CD8-positive, alpha-beta memory T cell (primary cell): ENCODE measurements at regions not wholly inside any gene's neighbourhood (a gene's known extent, or its start where the extent isn't known, plus 50 kb on each side); places are given as distances from the start of the nearest gene placed in this dataset.

Experiments
- CTCF ChIA-PET: fragments of 350-600 bp; sonication (Branson Sonifier 250); formaldehyde crosslinking; loops from one replicate; lab custom pipeline; 2021; ENCODE audit warnings: antibody characterized with exemption; lab: Charles Lee
- POLR2A ChIA-PET: fragments of 350-600 bp; sonication (Branson Sonifier 250); formaldehyde crosslinking; loops from one replicate; lab custom pipeline; 2021; ENCODE audit warnings: antibody characterized with exemption; lab: Charles Lee
- DNase-seq, 5 donors: peaks; one replicate each; pipeline versions ENCODE4 v3.0.0 to v3.0.0-alpha.2; 2020 to 2022; ENCODE audit warnings: mixed read lengths in 1 of 5
- H3K27ac ChIP-seq: one replicate; pipeline ENCODE4 v1.7.0; 2013; ENCODE audit warnings: low read depth, mild to moderate bottlenecking, low read length, moderate library complexity
- H3K27me3 ChIP-seq: 2 replicates; pipeline ENCODE4 v1.7.0; 2013; ENCODE audit warnings: low read length, mild to moderate bottlenecking; ENCODE audit not compliant: insufficient read depth, poor library complexity, severe bottlenecking
- H3K36me3 ChIP-seq: 2 replicates; pipeline ENCODE4 v1.7.0; 2013; ENCODE audit warnings: mild to moderate bottlenecking, low read length, moderate library complexity; ENCODE audit not compliant: insufficient read depth
- H3K4me1 ChIP-seq: 2 replicates; pipeline ENCODE4 v1.7.0; 2013; ENCODE audit warnings: mild to moderate bottlenecking, low read length, moderate library complexity; ENCODE audit not compliant: insufficient read depth
- H3K4me3 ChIP-seq: 2 replicates; pipeline ENCODE4 v1.7.0; 2013; ENCODE audit warnings: mild to moderate bottlenecking, low read length
- H3K9me3 ChIP-seq: 2 replicates; pipeline ENCODE4 v1.7.0; 2013; ENCODE audit warnings: mild to moderate bottlenecking, low read length
- H3K27ac Mint-ChIP-seq, 8 donors: one replicate each; pipeline ENCODE4 v1.8.0; 2020 to 2021; ENCODE audit warnings: mixed read lengths in 8 of 8, mild to moderate bottlenecking in 6 of 8, inconsistent platforms in 3 of 8, moderate library complexity in 3 of 8
- H3K27me3 Mint-ChIP-seq, 2 donors: one replicate each; pipeline ENCODE4 v1.8.0; 2020 to 2021; ENCODE audit warnings: mixed read lengths in 2 of 2, mild to moderate bottlenecking in 1 of 2, moderate library complexity in 1 of 2
- H3K36me3 Mint-ChIP-seq, 3 donors: one replicate each; pipeline ENCODE4 v1.8.0; 2020 to 2021; ENCODE audit warnings: mixed read lengths in 3 of 3, inconsistent platforms in 1 of 3, mild to moderate bottlenecking in 1 of 3
- H3K4me1 Mint-ChIP-seq, 3 donors: one replicate each; pipeline ENCODE4 v1.8.0; 2020 to 2021; ENCODE audit warnings: mixed read lengths in 3 of 3, inconsistent platforms in 1 of 3, mild to moderate bottlenecking in 1 of 3
- H3K4me3 Mint-ChIP-seq, 7 donors: one replicate each; pipeline ENCODE4 v1.8.0; 2020 to 2021; ENCODE audit warnings: mixed read lengths in 7 of 7, mild to moderate bottlenecking in 6 of 7, moderate library complexity in 4 of 7, inconsistent platforms in 2 of 7
- H3K9me3 Mint-ChIP-seq, 5 donors: one replicate each; pipeline ENCODE4 v1.8.0; 2020 to 2022; ENCODE audit warnings: mixed read lengths in 5 of 5, mild to moderate bottlenecking in 3 of 5, moderate library complexity in 2 of 5, inconsistent platforms in 1 of 5

GRCh38 chr3:182628531-182628930 lies 164.8 kb upstream of the ATP11B start:
- Histone ChIP-seq H3K27ac (no peak overlapping the region), H3K27me3 (no peaks in the 10 kb centered on the region), H3K4me3 (no peak overlapping the region), H3K9me3 (no peaks in the 10 kb centered on the region), H3K36me3 (no peaks in the 10 kb centered on the region), H3K4me1 (no peaks in the 10 kb centered on the region)
- no peak overlapping the region for H3K4me3 Mint-ChIP-seq
- H3K27me3 Mint-ChIP-seq = peaks cover 5 to 8% of the 10 kb centered on the region in 2 donors
- H3K9me3 Mint-ChIP-seq = no peaks in the 10 kb centered on the region
- ChIA-PET POLR2A (no interaction called here), CTCF (no interaction called here)
- H3K36me3 Mint-ChIP-seq = no peaks in the 10 kb centered on the region
- no peaks in the 10 kb centered on the region for H3K4me1 Mint-ChIP-seq
- no peak overlapping the region for H3K27ac Mint-ChIP-seq
- no peak for DNase-seq

GRCh38 chr3:182629521-182629920 lies 163.8 kb upstream of the ATP11B start:
- H3K4me3 Mint-ChIP-seq = no peak overlapping the region
- H3K4me1 ChIP-seq = no peaks in the 10 kb centered on the region
- DNase-seq = no peak
- ChIA-PET POLR2A (no interaction called here), CTCF (no interaction called here)
- no peak overlapping the region for H3K4me3 ChIP-seq
- no peaks in the 10 kb centered on the region for H3K4me1 Mint-ChIP-seq
- H3K27me3 ChIP-seq = no peaks in the 10 kb centered on the region
- no peak overlapping the region for H3K27ac ChIP-seq
- H3K9me3 Mint-ChIP-seq = no peaks in the 10 kb centered on the region
- no peaks in the 10 kb centered on the region for H3K9me3 ChIP-seq
- peaks cover 5 to 8% of the 10 kb centered on the region in 2 donors for H3K27me3 Mint-ChIP-seq
- no peaks in the 10 kb centered on the region for H3K36me3 Mint-ChIP-seq
- H3K36me3 ChIP-seq = no peaks in the 10 kb centered on the region
- H3K27ac Mint-ChIP-seq = no peak overlapping the region

GRCh38 chr3:182631183-182632076 lies 161.9 kb upstream of the ATP11B start:
- no peaks in the 10 kb centered on the region for H3K4me1 Mint-ChIP-seq
- DNase-seq = no peak
- no peak overlapping the region for H3K27ac ChIP-seq

DNA sequence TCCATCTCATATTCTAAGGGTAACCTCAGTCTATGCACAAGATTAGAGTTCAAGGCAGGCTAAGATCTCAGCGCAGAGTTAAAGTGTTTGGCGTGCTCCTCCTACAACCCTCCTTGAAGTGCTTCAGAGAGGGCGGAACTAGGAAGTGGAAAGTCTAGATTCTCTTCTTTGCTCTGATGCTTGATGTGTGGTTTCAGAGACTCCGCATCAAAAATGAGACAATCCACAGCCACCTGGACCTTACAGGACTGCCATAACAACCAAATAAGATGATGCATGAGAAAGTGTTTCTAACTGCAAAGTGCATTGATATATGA lies 161.3 kb upstream of the ATP11B start:
- Histone ChIP-seq H3K27me3 (no peaks in the 10 kb centered on the region), H3K4me3 (no peak overlapping the region), H3K27ac (no peak overlapping the region), H3K4me1 (no peaks in the 10 kb centered on the region), H3K36me3 (no peaks in the 10 kb centered on the region), H3K9me3 (no peaks in the 10 kb centered on the region)
- Mint-ChIP-seq H3K9me3 (no peaks in the 10 kb centered on the region), H3K4me1 (no peaks in the 10 kb centered on the region), H3K4me3 (no peak overlapping the region), H3K27ac (no peak overlapping the region), H3K36me3 (no peaks in the 10 kb centered on the region), H3K27me3 (peaks cover 6 to 11% of the 10 kb centered on the region in 2 donors)
- ChIA-PET POLR2A (no interaction called here), CTCF (no interaction called here)
- no peak for DNase-seq

More at GRCh38 chr3:182631183-182632076, 161.9 kb upstream of the ATP11B start:
- Histone ChIP-seq H3K9me3 (no peaks in the 10 kb centered on the region), H3K4me1 (no peaks in the 10 kb centered on the region), H3K36me3 (no peaks in the 10 kb centered on the region), H3K4me3 (no peak overlapping the region), H3K27me3 (no peaks in the 10 kb centered on the region)
- ChIA-PET CTCF (no interaction called here), POLR2A (no interaction called here)
- Mint-ChIP-seq H3K4me3 (no peak overlapping the region), H3K9me3 (no peaks in the 10 kb centered on the region), H3K27me3 (peaks cover 3 to 11% of the 10 kb centered on the region in 2 donors), H3K36me3 (no peaks in the 10 kb centered on the region), H3K27ac (no peak overlapping the region)

GRCh38 chr3:182633186-182633585 lies 160.1 kb upstream of the ATP11B start:
- ChIA-PET POLR2A (no interaction called here), CTCF (no interaction called here)
- no peaks in the 10 kb centered on the region for H3K4me1 ChIP-seq
- H3K27ac ChIP-seq = no peak overlapping the region
- Mint-ChIP-seq H3K9me3 (no peaks in the 10 kb centered on the region), H3K27me3 (peaks cover 10 to 19% of the 10 kb centered on the region in 2 donors), H3K27ac (no peak overlapping the region), H3K36me3 (no peaks in the 10 kb centered on the region), H3K4me1 (no peaks in the 10 kb centered on the region), H3K4me3 (no peak overlapping the region)
- peaks cover 7% of the 10 kb centered on the region for H3K27me3 ChIP-seq
- DNase-seq = no peak
- no peak overlapping the region for H3K4me3 ChIP-seq
- no peaks in the 10 kb centered on the region for H3K9me3 ChIP-seq
- no peaks in the 10 kb centered on the region for H3K36me3 ChIP-seq

DNA sequence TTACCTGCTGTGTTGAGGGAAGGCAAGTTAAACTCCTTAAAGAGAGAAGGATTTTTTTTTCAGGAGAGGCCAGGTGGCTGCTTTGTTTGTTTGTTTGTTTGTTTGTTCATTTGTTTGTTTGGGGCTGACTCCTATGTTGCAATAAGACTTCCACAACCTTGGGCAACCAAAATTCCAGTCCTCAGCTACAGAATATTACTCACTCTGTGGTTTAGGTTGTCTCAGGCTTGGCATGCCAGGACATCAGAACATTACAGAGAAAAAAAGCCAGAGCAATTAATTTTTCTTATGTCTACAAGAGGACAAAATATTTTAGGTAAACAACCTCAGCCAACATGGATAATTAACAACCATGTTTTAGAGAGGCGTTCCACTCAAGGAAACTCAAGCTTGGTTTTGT lies 156.7 kb upstream of the ATP11B start:
- peaks cover 7 to 26% of the 10 kb centered on the region in 2 donors for H3K27me3 Mint-ChIP-seq
- H3K9me3 Mint-ChIP-seq = peaks cover 0 to 3% (median 0%) of the 10 kb centered on the region in 5 donors
- no peak overlapping the region for H3K4me3 ChIP-seq
- H3K27ac ChIP-seq = no peak overlapping the region
- no peaks in the 10 kb centered on the region for H3K9me3 ChIP-seq
- no peaks in the 10 kb centered on the region for H3K36me3 ChIP-seq
- ChIA-PET POLR2A (no interaction called here), CTCF (no interaction called here)
- no peaks in the 10 kb centered on the region for H3K4me1 Mint-ChIP-seq
- peaks cover 9% of the 10 kb centered on the region for H3K27me3 ChIP-seq
- H3K36me3 Mint-ChIP-seq = no peaks in the 10 kb centered on the region
- H3K27ac Mint-ChIP-seq = no peak overlapping the region
- H3K4me3 Mint-ChIP-seq = no peak overlapping the region
- no peaks in the 10 kb centered on the region for H3K4me1 ChIP-seq
- no peak for DNase-seq

DNA sequence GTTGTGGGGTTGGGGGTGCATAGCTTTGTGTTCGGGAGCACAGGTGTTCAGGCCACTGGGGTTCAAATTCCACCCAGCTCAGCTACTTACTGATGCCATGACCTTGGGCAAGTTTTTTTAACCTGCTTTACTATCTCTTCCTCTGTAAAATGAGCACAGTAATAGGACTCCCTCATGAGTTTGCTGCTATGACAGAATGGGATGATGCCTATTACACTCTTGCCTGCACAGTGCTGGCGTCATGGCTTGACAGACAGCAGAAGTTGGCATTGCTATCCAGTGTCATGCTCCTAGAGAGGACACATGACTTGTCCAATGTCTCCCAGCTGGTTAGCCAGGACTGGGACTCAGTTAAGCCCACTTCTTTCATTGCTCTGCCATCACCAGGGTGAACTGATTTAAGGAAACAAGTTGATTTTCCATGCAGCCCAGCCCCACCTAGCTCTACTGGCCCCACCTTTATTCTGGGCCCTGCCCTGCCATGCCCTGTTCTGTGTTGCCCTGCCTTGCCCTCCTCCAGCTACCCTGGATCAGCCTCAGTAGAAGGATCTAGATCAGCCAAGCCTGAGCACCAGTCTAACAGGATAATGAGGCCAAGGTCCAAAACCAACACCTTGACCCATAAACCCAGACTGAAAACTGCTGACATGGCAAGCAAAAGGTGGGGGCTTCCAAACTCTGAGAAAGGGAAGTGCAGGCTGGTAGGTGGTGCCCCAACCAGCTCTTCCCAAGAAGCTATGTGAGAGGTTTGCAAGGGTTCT lies 155.8 kb upstream of the ATP11B start:
- H3K4me1 ChIP-seq = no peaks in the 10 kb centered on the region
- peaks cover 9% of the 10 kb centered on the region for H3K27me3 ChIP-seq
- H3K4me1 Mint-ChIP-seq = no peaks in the 10 kb centered on the region
- no peak overlapping the region for H3K4me3 Mint-ChIP-seq
- H3K36me3 Mint-ChIP-seq = no peaks in the 10 kb centered on the region
- no peaks in the 10 kb centered on the region for H3K9me3 ChIP-seq
- H3K27ac ChIP-seq = no peak overlapping the region
- CTCF ChIA-PET = no interaction called here
- no peak overlapping the region for H3K27ac Mint-ChIP-seq
- POLR2A ChIA-PET = no interaction called here
- H3K27me3 Mint-ChIP-seq = peaks cover 7 to 28% of the 10 kb centered on the region in 2 donors
- no peak for DNase-seq
- peaks cover 0 to 3% (median 0%) of the 10 kb centered on the region in 5 donors for H3K9me3 Mint-ChIP-seq
- H3K4me3 ChIP-seq = no peak overlapping the region
- no peaks in the 10 kb centered on the region for H3K36me3 ChIP-seq

DNA sequence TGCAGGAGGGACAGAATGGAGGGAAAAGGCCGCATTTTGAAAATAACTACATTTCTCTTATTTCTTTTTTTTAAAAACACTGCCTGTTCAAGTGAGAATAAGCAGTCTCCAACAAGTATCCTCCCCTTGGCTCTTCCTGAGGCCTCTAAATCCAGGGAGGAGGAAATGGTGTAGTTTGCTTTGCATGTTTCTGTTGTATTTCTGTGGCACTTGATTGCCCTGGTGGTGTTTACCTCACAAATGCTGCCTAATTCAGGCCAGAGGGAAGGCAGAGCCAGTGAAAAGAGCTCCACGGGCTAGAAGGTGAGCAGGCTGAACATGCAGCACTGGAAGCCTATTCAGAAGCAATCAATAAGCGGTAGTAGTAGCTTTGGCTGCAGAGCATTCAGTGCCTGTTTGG lies 149.3 kb upstream of the ATP11B start:
- no peaks in the 10 kb centered on the region for H3K9me3 ChIP-seq
- H3K27ac ChIP-seq = no peak overlapping the region
- no peaks in the 10 kb centered on the region for H3K36me3 ChIP-seq
- POLR2A ChIA-PET = no interaction called here
- Mint-ChIP-seq H3K27me3 (peaks cover 9 to 30% of the 10 kb centered on the region in 2 donors), H3K4me3 (no peak overlapping the region), H3K9me3 (peaks cover 0 to 3% (median 0%) of the 10 kb centered on the region in 5 donors), H3K27ac (peak overlapping the region in 1 of 8 donors; percentile 5), H3K36me3 (no peaks in the 10 kb centered on the region), H3K4me1 (no peaks in the 10 kb centered on the region)
- no peaks in the 10 kb centered on the region for H3K4me1 ChIP-seq
- H3K4me3 ChIP-seq = no peak overlapping the region
- DNase-seq = no peak
- H3K27me3 ChIP-seq = no peaks in the 10 kb centered on the region
- CTCF ChIA-PET = no interaction called here
